ENCODE measurements at regions not wholly inside any gene's neighbourhood (a gene's known extent, or its start where the extent isn't known, plus 50 kb on each side); places are given as distances from the start of the nearest gene placed in this dataset.
"Not testable (repeated sequence)": the region's sequence is repeated elsewhere in the genome, so short reads cannot be mapped to it uniquely, and the experiment has no call there.

DNA sequence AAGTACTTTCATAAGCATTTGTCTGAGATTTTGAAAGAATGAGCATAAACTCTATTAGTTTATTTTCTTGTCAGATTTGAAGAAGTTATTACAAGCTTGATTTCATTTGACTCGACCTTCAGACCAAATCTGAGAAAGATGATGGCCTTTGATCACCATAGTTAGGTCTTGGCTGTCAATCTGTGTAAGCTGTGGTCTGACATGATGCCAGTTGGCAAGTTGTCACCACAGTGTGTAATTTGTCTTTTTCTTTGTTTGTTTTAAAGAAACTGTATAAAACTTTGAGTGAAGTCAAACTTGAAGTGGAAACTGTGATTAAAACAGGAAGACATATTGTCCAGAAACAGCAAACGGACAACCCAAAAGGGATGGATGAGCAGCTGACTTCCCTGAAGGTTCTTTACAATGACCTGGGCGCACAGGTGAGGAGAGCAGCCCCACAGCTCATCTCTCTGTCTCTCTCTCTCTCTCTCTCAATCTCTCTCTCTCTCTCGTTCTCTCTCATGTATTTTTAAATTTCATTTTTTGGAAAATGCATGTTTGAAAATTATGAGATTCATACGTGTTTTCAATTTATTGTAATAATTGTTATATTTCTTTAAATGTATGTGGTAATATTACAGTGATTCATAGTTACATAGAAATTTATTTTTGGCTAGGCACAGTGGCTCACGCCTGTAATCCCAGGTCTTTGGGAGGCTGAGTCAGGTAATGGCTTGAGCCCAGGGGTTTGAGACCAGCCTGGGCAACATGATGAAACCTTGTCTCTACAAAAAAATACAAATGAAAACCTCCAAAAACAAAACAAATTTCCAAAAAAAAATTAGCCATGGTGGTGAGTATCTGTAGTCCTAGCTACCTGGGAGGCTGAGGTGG lies 208.1 kb downstream of the UTRN start:
- TF ChIP-seq, protein P1, sequence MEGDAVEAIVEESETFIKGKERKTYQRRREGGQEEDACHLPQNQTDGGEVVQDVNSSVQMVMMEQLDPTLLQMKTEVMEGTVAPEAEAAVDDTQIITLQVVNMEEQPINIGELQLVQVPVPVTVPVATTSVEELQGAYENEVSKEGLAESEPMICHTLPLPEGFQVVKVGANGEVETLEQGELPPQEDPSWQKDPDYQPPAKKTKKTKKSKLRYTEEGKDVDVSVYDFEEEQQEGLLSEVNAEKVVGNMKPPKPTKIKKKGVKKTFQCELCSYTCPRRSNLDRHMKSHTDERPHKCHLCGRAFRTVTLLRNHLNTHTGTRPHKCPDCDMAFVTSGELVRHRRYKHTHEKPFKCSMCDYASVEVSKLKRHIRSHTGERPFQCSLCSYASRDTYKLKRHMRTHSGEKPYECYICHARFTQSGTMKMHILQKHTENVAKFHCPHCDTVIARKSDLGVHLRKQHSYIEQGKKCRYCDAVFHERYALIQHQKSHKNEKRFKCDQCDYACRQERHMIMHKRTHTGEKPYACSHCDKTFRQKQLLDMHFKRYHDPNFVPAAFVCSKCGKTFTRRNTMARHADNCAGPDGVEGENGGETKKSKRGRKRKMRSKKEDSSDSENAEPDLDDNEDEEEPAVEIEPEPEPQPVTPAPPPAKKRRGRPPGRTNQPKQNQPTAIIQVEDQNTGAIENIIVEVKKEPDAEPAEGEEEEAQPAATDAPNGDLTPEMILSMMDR (conservative IDR thresholded peaks at IDR 0.05), result no peak
- no peak for TF ChIP-seq ZFX (IDR thresholded peaks at IDR 0.05)

DNA sequence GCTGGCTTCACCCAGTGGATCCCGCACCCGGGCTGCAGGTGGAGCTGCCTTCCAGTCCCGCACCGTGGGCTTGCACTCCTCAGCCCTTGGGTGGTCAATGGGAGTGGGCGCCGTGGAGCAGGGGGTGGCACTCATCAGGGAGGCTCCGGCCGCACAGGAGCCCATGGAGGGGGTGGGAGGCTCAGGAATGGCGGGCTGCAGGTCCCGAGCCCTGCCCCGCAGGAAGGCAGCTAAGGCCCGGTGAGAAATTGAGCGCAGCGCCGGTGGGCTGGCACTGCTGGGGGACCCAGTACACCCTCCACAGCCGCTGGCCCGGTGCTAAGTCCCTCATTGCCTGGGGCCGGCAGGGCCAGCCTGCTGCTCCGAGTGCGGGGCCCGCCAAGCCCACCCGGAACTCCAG lies 209.9 kb downstream of the UTRN start:
- H3K27ac ChIP-seq, result not testable (repeated sequence)

More for the DNA sequence above, 208.1 kb downstream of the UTRN start:
- H3K27ac ChIP-seq, result no peak overlapping the region

DNA sequence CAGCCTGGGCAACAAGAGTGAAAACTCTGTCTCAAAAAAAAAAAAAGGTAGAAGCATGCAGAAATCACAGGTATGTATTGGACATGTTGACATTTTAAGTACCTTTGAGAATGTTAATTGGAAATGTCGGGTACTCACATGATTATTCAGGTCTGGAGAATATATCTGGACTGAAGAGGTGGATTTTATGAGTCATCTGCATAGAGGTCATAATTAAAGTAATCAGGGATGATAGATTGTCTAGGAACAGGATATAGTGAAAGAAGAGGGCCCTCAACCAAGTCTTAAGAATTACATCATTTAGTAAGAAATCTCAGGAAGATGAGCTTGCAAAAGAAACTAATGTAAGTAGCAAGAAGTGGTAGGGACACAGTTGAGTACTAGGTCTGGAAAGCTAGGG lies 212.5 kb downstream of the UTRN start:
- TF ChIP-seq, protein P1 (conservative IDR thresholded peaks at IDR 0.05), result no peak
- no peak for TF ChIP-seq ZFX (IDR thresholded peaks at IDR 0.05)

GRCh38 chr6:144500892-144501291 lies 215.8 kb downstream of the UTRN start:
- TF ChIP-seq, protein P1 (conservative IDR thresholded peaks at IDR 0.05), result no peak
- no peak for TF ChIP-seq ZFX (IDR thresholded peaks at IDR 0.05)
- no peak overlapping the region for H3K27ac ChIP-seq

More for the DNA sequence above, 212.5 kb downstream of the UTRN start:
- no peak overlapping the region for H3K27ac ChIP-seq

DNA sequence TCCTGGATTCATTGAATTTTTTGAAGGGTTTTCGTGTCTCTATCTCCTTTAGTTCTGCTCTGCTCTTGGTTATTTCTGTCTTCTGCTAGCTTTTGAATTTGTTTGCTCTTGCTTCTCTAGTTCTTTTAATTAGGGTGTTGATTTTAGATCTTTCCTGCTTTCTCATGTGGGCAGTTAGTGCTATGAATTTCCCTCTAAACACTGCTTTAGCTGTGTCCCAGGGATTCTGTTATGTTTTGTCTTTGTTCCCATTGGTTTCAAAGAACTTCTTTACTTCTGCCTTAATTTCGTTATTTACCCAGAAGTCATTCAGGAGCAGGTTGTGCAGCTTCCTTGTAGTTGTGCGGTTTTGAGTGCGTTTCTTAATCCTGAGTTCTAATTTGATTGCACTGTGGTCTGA lies 220.1 kb downstream of the UTRN start:
- H3K27ac ChIP-seq, result not testable (repeated sequence)

DNA sequence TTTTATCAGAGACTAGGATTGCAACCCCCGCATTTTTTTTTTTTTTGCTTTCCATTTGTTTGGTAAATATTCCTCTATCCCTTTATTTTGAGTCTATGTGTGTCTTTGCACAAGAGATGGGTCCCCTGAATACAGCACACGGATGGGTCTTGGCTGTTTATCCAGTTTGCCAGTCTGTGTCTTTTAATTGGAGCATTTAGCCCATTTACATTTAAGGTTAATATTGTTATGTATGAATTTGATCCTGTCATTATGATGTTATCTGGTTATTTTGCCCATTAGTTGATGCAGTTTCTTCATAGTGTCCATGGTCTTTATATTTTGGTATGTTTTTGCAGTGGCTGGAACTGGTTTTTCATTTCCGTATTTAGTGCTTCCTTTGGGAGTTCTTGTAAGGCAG lies 220.9 kb downstream of the UTRN start:
- not testable (repeated sequence) for H3K27ac ChIP-seq

DNA sequence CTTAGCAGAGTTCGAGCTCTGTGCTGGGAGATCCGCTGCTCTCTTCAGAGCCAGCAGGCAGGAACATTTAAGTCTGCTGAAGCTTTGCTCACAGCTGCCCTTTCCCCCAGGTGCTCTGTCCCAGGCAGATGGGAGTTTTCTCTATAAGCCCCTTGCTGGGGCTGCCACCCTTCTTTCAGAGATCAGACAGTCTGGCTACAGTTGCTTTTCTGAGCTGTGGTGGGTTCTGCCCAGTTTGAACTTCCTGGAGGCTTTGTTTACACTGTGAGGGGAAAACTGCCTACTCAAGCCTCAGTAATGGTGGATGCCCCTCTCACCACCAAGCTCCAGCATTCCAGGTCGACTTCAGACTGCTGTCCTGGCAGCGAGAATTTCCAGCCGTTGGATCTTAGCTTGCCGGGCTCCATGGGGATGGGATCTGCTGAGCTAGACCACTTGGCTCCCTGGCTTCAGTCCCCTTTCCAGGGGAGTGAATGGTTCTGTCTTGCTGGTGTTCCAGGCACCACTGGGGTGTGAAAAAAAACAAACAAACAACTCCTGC lies 222.7 kb downstream of the UTRN start:
- not testable (repeated sequence) for H3K27ac ChIP-seq

DNA sequence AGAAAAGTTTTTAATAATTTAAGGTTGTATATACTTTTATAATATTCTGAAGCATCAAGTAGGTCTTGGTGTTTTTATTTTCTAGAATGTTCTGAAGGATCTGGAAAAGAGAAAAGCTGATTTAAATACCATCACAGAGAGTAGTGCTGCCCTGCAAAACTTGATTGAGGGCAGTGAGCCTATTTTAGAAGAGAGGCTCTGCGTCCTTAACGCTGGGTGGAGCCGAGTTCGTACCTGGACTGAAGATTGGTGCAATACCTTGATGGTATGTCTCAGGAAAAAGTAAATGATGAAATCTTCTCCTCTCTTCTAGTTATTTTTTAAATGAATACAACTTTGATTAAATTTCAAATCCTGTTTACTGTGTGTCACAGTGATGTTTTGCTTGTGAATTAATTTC lies 225.7 kb downstream of the UTRN start:
- TF ChIP-seq, protein P1 (conservative IDR thresholded peaks at IDR 0.05), result no peak
- no peak for TF ChIP-seq ZFX (IDR thresholded peaks at IDR 0.05)
- H3K27ac ChIP-seq, result no peak overlapping the region

DNA sequence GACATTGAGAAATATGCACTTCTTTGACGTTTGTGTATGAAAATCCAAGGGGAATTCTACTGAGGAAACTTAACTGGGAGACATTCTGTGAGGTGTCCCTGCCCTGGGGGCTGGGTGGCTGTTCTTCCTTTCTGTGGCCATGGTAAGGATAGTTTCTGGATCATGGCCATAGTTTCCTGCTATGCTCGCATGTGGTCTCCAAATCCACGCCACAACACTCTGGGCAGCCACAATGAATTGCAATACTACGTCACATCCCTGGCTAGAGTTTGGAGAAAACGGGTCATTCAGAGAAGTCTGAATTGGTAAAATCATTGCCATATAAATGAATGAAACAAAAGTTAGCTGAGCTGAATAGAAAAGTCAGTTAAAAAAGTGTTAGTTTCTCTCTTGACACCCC lies 230.6 kb downstream of the UTRN start:
- no peak overlapping the region for H3K27ac ChIP-seq
- no peak for TF ChIP-seq ZFX (IDR thresholded peaks at IDR 0.05)
- TF ChIP-seq, protein P1 (conservative IDR thresholded peaks at IDR 0.05), result no peak

All from C4-2B (cell line).